ENCODE measurements at regions not wholly inside any gene's neighbourhood (a gene's known extent, or its start where the extent isn't known, plus 50 kb on each side); places are given as distances from the start of the nearest gene placed in this dataset.

DNA sequence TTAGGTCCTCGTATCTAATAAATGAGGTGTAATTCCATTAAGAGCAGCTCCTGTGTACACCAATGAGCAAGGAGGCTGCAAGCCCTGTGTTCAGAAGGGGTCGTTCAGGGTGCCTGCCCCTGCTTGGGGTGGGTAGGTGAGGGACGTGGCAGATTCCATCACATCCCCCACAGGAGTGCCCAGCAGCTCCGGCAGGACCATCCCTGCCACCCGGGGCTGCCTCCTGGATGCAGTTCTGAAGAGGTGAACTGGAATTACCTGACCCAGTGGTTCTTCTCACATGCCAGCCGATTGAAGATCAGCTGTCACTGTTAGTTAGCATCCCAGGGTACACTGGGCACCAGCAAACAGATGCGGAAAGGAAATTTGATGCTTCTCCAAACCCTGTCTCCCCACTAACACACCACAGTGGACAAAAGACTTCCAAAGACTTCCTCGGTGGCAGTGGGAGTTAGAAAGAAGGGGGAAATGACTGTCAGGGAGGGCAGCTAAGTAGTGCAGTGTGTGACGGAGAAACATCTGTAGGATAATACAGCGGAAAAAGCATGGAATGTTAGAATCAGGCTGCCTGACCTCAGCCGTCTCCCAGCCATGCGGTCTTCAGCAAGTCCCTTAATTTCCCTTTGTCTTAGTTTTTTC, 313.6 kb upstream of the ZMIZ1 start:
- intact Hi-C loops (cut with DNase I; ENCODE audit: low total_unique reads) = no loop called here
- WGBS, 2 donors = 86 to 91% methylated on average over 10 to 12 of the region's 12 CpGs

GRCh38 chr10:78755877-78756455, 312.8 kb upstream of the ZMIZ1 start:
- Histone ChIP-seq H3K27me3 (no peaks in the 10 kb centered on the region), H3K9me3 (no peaks in the 10 kb centered on the region), H3K4me3 (no peak overlapping the region), H3K27ac (no peak overlapping the region), H3K36me3 (ENCODE audit: low read depth, missing control alignments) (no peaks in the 10 kb centered on the region), H3K4me1 (peaks cover 2% of the 10 kb centered on the region)
- intact Hi-C loops (cut with DNase I; ENCODE audit: low total_unique reads) = no loop called here
- 90 to 91% methylated on average over 3 of the region's 3 CpGs for WGBS, 2 donors
- no peak for TF ChIP-seq POLR2A (IDR thresholded peaks at IDR 0.05)
- TF ChIP-seq, protein P1, sequence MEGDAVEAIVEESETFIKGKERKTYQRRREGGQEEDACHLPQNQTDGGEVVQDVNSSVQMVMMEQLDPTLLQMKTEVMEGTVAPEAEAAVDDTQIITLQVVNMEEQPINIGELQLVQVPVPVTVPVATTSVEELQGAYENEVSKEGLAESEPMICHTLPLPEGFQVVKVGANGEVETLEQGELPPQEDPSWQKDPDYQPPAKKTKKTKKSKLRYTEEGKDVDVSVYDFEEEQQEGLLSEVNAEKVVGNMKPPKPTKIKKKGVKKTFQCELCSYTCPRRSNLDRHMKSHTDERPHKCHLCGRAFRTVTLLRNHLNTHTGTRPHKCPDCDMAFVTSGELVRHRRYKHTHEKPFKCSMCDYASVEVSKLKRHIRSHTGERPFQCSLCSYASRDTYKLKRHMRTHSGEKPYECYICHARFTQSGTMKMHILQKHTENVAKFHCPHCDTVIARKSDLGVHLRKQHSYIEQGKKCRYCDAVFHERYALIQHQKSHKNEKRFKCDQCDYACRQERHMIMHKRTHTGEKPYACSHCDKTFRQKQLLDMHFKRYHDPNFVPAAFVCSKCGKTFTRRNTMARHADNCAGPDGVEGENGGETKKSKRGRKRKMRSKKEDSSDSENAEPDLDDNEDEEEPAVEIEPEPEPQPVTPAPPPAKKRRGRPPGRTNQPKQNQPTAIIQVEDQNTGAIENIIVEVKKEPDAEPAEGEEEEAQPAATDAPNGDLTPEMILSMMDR (IDR thresholded peaks at IDR 0.05) = no peak
- no peak for DNase-seq

More for the DNA sequence above, 313.6 kb upstream of the ZMIZ1 start:
- TF ChIP-seq, protein P1 (IDR thresholded peaks at IDR 0.05) = no peak
- TF ChIP-seq POLR2A (IDR thresholded peaks at IDR 0.05) = no peak
- Histone ChIP-seq H3K9me3 (no peaks in the 10 kb centered on the region), H3K27ac (no peak overlapping the region), H3K4me3 (no peak overlapping the region), H3K4me1 (peaks cover 2% of the 10 kb centered on the region), H3K36me3 (ENCODE audit: low read depth, missing control alignments) (no peaks in the 10 kb centered on the region), H3K27me3 (no peaks in the 10 kb centered on the region)
- DNase-seq = no peak

DNA sequence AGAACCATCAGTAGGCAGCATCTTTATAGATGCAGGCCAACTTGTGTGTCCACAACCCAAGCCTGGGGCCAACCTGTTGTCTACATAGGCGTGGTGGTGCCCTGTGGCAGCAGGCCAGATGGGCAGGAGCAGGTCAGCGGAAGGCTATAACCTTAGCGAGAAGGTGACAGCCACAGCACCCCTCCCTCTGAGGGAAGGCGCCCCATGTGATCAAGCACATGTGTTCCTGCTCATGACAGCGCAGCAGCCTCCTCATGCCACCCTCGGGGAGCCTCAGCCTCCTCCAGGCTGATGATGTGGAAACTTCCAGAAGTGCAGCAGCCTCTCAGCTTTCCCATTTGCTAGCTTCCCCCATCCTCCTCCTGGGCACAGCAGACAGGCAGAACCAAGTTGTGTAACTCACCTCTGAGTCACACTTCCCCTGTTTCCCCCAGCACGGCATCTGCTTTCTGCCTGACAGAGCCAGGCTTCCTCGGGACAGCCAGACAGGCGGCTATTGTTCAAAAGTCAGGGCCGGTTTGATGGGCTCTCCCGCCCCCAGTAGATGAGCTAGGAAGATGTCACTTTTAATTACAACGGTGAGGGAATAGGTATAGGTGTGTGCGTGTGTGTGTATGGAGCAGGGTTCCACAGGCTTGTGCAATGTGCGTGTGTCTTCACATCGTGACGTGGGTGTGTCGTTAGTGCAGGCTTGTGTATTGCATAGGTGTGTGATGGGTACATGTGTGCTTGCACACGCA, 312.0 kb upstream of the ZMIZ1 start:
- Histone ChIP-seq H3K27ac (no peak overlapping the region), H3K36me3 (ENCODE audit: low read depth, missing control alignments) (no peaks in the 10 kb centered on the region), H3K4me3 (no peak overlapping the region), H3K27me3 (no peaks in the 10 kb centered on the region), H3K9me3 (no peaks in the 10 kb centered on the region), H3K4me1 (peaks cover 2% of the 10 kb centered on the region)
- intact Hi-C loops (cut with DNase I; ENCODE audit: low total_unique reads) = no loop called here
- TF ChIP-seq POLR2A (IDR thresholded peaks at IDR 0.05) = no peak
- TF ChIP-seq, protein P1 (IDR thresholded peaks at IDR 0.05) = no peak
- DNase-seq = peak; percentile 43
- 77 to 80% methylated on average over 12 to 18 of the region's 18 CpGs for WGBS, 2 donors

GRCh38 chr10:78757344-78757925, 311.3 kb upstream of the ZMIZ1 start:
- Histone ChIP-seq H3K27ac (no peak overlapping the region), H3K27me3 (no peaks in the 10 kb centered on the region), H3K36me3 (ENCODE audit: low read depth, missing control alignments) (no peaks in the 10 kb centered on the region), H3K4me3 (no peak overlapping the region), H3K9me3 (no peaks in the 10 kb centered on the region), H3K4me1 (peaks cover 2% of the 10 kb centered on the region)
- 82 to 83% methylated on average over 16 of the region's 16 CpGs for WGBS, 2 donors
- TF ChIP-seq, protein P1 (IDR thresholded peaks at IDR 0.05) = no peak
- TF ChIP-seq POLR2A (IDR thresholded peaks at IDR 0.05) = no peak
- no peak for DNase-seq
- intact Hi-C loops (cut with DNase I; ENCODE audit: low total_unique reads) = no loop called here

All from testis (tissue), 2 donors.